Keratinocyte (primary cell): ENCODE measurements at regions not wholly inside any gene's neighbourhood (a gene's known extent, or its start where the extent isn't known, plus 50 kb on each side); places are given as distances from the start of the nearest gene placed in this dataset.

Source experiments
- DNase-seq: peaks from one replicate; pipeline ENCODE4 v3.0.0-alpha.2; 2011; ENCODE audit warnings: low read depth, missing footprints, low spot score
- FAIRE-seq: peaks from 2 replicates; lab custom pipeline; 2011; peaks lifted over from hg19 to GRCh38; lab: Jason Lieb, UNC
- H2AFZ ChIP-seq: 2 replicates; pipeline ENCODE4 v1.6.0; 2012; ENCODE audit warnings: low read length, control low read depth, inconsistent platforms; ENCODE audit not compliant: control insufficient read depth
- H3K27ac ChIP-seq: 2 replicates; pipeline ENCODE4 v1.5.1; 2011; ENCODE audit warnings: low read length; ENCODE audit not compliant: control insufficient read depth, insufficient read depth
- H3K27me3 ChIP-seq: 3 replicates; pipeline ENCODE4 v1.6.0; 2011; ENCODE audit warnings: low read length; ENCODE audit not compliant: control insufficient read depth, insufficient read depth; ENCODE audit errors: extremely low read depth
- H3K36me3 ChIP-seq, 2 experiments: 2 replicates in 1 of 2; 3 replicates in 1 of 2; pipeline ENCODE4 v1.5.1; 2011; ENCODE audit warnings: low read length in 2 of 2, mild to moderate bottlenecking in 1 of 2; ENCODE audit not compliant: control insufficient read depth in 2 of 2, insufficient read depth in 2 of 2; ENCODE audit errors: extremely low read depth in 1 of 2
- H3K4me1 ChIP-seq: 3 replicates; pipeline ENCODE4 v1.5.1; 2011; ENCODE audit warnings: low read length; ENCODE audit not compliant: control insufficient read depth, insufficient read depth; ENCODE audit errors: extremely low read depth
- H3K4me2 ChIP-seq: 3 replicates; pipeline ENCODE4 v1.6.0; 2011; ENCODE audit warnings: low read depth, low read length; ENCODE audit not compliant: control insufficient read depth, insufficient read depth; ENCODE audit errors: extremely low read depth
- H3K4me3 ChIP-seq, 3 experiments: fragments of 200-600 bp in 1 of 3; sonication (generic) in 1 of 3; 2 replicates in 2 of 3; 3 replicates in 1 of 3; pipeline ENCODE4 v1.5.1; 2011 to 2016; ENCODE audit warnings: low read length in 3 of 3, mild to moderate bottlenecking in 3 of 3, control low read depth in 2 of 3, inconsistent platforms in 1 of 3, low read depth in 1 of 3, mixed read lengths in 1 of 3, mixed run types in 1 of 3, moderate library complexity in 1 of 3; ENCODE audit not compliant: control insufficient read depth in 2 of 3, insufficient read depth in 2 of 3; ENCODE audit errors: extremely low read depth in 1 of 3
- H3K79me2 ChIP-seq: 2 replicates; pipeline ENCODE4 v1.6.0; 2012; ENCODE audit warnings: low read length; ENCODE audit not compliant: control insufficient read depth, insufficient read depth
- H3K9ac ChIP-seq: 3 replicates; pipeline ENCODE4 v1.6.0; 2011; ENCODE audit warnings: low read length; ENCODE audit not compliant: control insufficient read depth, insufficient read depth; ENCODE audit errors: extremely low read depth
- H3K9me1 ChIP-seq: 3 replicates; pipeline ENCODE4 v1.6.0; 2011; ENCODE audit warnings: low read length; ENCODE audit not compliant: control insufficient read depth, insufficient read depth; ENCODE audit errors: extremely low read depth
- H3K9me3 ChIP-seq: 2 replicates; pipeline ENCODE4 v1.5.1; 2012; ENCODE audit warnings: low read depth, low read length; ENCODE audit not compliant: control insufficient read depth
- H4K20me1 ChIP-seq: 3 replicates; pipeline ENCODE4 v1.6.0; 2011; ENCODE audit warnings: low read length; ENCODE audit not compliant: control insufficient read depth, insufficient read depth; ENCODE audit errors: extremely low read depth
- CTCF ChIP-seq, 3 experiments: IDR thresholded peaks in 1 of 3; conservative IDR thresholded peaks in 1 of 3; optimal IDR thresholded peaks in 1 of 3; 2 replicates in 2 of 3; 3 replicates in 1 of 3; pipeline versions ENCODE3 to v1.5.1; 2011; ENCODE audit warnings: low read length in 3 of 3, mild to moderate bottlenecking in 3 of 3, moderate library complexity in 2 of 3, control low read depth in 1 of 3, inconsistent platforms in 1 of 3; ENCODE audit not compliant: insufficient read depth in 2 of 3; ENCODE audit errors: extremely low read depth in 1 of 3
- EZH2 ChIP-seq: IDR thresholded peaks from one replicate; pipeline ENCODE4 v1.6.1; 2012; ENCODE audit warnings: inconsistent platforms, mild to moderate bottlenecking, low read length, moderate library complexity
- dilution Hi-C: fragments of 300-500 bp; cut with MboI; formaldehyde crosslinking; loops from one replicate; pipeline ENCODE4 v1.7.0; 2020; ENCODE audit warnings: low sequenced_read_pairs; ENCODE audit not compliant: extremely low pct_ligation_motif_present

- Histone ChIP-seq H2AFZ (no peak overlapping the region), H3K79me2 (no peaks in the 10 kb centered on the region), H3K27me3 (no peaks in the 10 kb centered on the region), H4K20me1 (no peaks in the 10 kb centered on the region), H3K9me1 (no peaks in the 10 kb centered on the region), H3K4me1 (peaks cover 3% of the 10 kb centered on the region), H3K4me2 (no peak overlapping the region), H3K36me3 (peaks cover 0 to 1% of the 10 kb centered on the region in 2 experiments), H3K9me3 (no peaks in the 10 kb centered on the region), H3K9ac (no peak overlapping the region), H3K4me3 (no peak overlapping the region), H3K27ac (no peak overlapping the region)
- FAIRE-seq (peak; percentile 32), DNase-seq (no peak)
- TF ChIP-seq CTCF (optimal IDR thresholded peaks at IDR 0.05 in 1 of 3, IDR thresholded peaks at IDR 0.05 in 1 of 3, conservative IDR thresholded peaks at IDR 0.05 in 1 of 3; ENCODE audit: extremely low read depth in 1 of 3, insufficient read depth in 2 of 3, low read length in 3 of 3) (no peak), EZH2 (no peak)
- dilution Hi-C loops, result no loop called here
Observed at GRCh38 chr15:39255760-39256159, 325.1 kb upstream of the THBS1 start.

GRCh38 chr15:39260391-39260790 is 320.5 kb upstream of the THBS1 start:
- no peak overlapping the region for H3K4me3 ChIP-seq
- no peak overlapping the region for H3K9ac ChIP-seq
- no peaks in the 10 kb centered on the region for H3K27me3 ChIP-seq
- dilution Hi-C loops, result no loop called here
- no peaks in the 10 kb centered on the region for H3K9me3 ChIP-seq
- no peak for DNase-seq
- no peaks in the 10 kb centered on the region for H4K20me1 ChIP-seq
- H3K9me1 ChIP-seq, result no peaks in the 10 kb centered on the region
- H3K36me3 ChIP-seq, result peaks cover 0 to 1% of the 10 kb centered on the region in 2 experiments
- H3K27ac ChIP-seq, result no peak overlapping the region
- no peaks in the 10 kb centered on the region for H3K79me2 ChIP-seq
- no peak for TF ChIP-seq EZH2
- TF ChIP-seq CTCF (optimal IDR thresholded peaks at IDR 0.05 in 1 of 3, IDR thresholded peaks at IDR 0.05 in 1 of 3, conservative IDR thresholded peaks at IDR 0.05 in 1 of 3; ENCODE audit: extremely low read depth in 1 of 3, insufficient read depth in 2 of 3, low read length in 3 of 3), result no peak
- H2AFZ ChIP-seq, result no peak overlapping the region
- H3K4me2 ChIP-seq, result no peak overlapping the region
- peaks cover 5% of the 10 kb centered on the region for H3K4me1 ChIP-seq
- no peak for FAIRE-seq
